ENCODE measurements at regions not wholly inside any gene's neighbourhood (a gene's known extent, or its start where the extent isn't known, plus 50 kb on each side); places are given as distances from the start of the nearest gene placed in this dataset.
A peak's percentile ranks its signal among the peaks of the same experiment; 100 is the strongest.

DNA sequence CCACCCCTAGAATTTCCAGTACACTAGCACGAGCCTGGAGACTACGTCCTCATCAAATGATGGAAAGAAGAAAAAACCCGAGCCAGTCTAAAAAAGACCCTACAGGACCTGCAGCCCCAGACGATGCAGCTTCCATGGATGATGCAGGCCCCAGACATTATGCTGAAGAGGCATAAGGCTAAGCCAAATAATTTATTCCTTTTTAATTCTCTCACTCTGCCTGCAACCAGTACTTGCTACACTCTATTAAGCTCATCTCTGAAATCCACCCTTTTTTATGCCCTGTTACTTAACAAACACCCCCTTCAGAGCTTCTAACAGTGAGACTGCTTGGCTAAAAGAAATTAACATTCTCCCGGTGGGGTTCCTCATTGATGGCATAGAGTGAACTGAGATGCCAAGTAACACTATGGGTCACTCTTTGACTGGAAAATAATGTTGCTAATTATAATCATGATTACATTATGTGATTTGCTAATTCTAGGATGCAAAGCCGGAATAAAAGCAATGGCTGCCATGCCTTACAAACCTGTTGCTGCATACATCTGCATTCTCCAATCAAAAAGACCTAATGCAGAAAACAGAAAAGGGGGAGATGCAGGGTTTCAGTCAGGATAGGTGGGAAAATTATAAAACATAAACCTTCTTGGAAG is 1462.4 kb downstream of the UQCRFS1 start:
- H3K27ac ChIP-seq = no peak overlapping the region
- H3K4me1 ChIP-seq = no peaks in the 10 kb centered on the region
- no peak overlapping the region for H3K4me3 ChIP-seq
- peak; percentile 11 to 25 for DNase-seq (ENCODE audit: extremely low spot score in 2 of 2)
- H3K36me3 ChIP-seq = no peaks in the 10 kb centered on the region
- H3K27me3 ChIP-seq = no peaks in the 10 kb centered on the region
- no peaks in the 10 kb centered on the region for H3K9me3 ChIP-seq
- TF ChIP-seq, protein P1, sequence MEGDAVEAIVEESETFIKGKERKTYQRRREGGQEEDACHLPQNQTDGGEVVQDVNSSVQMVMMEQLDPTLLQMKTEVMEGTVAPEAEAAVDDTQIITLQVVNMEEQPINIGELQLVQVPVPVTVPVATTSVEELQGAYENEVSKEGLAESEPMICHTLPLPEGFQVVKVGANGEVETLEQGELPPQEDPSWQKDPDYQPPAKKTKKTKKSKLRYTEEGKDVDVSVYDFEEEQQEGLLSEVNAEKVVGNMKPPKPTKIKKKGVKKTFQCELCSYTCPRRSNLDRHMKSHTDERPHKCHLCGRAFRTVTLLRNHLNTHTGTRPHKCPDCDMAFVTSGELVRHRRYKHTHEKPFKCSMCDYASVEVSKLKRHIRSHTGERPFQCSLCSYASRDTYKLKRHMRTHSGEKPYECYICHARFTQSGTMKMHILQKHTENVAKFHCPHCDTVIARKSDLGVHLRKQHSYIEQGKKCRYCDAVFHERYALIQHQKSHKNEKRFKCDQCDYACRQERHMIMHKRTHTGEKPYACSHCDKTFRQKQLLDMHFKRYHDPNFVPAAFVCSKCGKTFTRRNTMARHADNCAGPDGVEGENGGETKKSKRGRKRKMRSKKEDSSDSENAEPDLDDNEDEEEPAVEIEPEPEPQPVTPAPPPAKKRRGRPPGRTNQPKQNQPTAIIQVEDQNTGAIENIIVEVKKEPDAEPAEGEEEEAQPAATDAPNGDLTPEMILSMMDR (IDR thresholded peaks at IDR 0.05) = no peak
- no peak for TF ChIP-seq POLR2A (IDR thresholded peaks at IDR 0.05)
- no peak for TF ChIP-seq POLR2AphosphoS5 (IDR thresholded peaks at IDR 0.05; ENCODE audit: insufficient read depth in 1 of 2, low read depth in 1 of 2)
- intact Hi-C loops (cut with DNase I) = no loop called here

DNA sequence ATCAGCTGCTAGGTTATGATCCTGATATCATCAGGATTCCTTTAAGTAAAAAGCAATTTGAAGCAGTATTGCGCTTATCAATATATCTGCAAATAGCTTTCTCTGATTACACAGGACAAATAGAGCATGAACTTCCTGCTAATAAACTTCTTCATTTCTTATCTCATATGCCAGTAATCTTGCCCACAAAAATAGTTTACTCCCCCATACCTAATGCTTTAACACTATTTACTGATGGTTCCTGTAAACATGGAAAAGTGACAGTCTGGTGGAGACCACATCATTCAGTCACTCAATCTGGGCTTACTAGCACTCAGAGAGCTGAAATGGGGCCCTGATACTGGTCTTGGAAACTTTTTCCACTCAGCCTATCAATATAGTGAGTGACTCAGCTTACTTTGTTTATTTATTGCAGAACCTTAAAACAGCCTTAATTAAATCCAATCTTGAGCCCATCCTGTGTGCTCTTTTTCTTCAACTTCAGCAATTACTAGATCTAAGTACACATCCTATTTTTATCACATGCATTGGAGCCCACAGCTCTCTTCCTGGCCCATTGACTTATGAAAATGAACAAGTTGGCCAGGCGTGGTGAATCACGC is 1464.3 kb downstream of the UQCRFS1 start:
- no peaks in the 10 kb centered on the region for H3K36me3 ChIP-seq
- no peak overlapping the region for H3K27ac ChIP-seq
- TF ChIP-seq POLR2AphosphoS5 (IDR thresholded peaks at IDR 0.05; ENCODE audit: insufficient read depth in 1 of 2, low read depth in 1 of 2) (no peak), POLR2A (IDR thresholded peaks at IDR 0.05) (no peak)
- TF ChIP-seq, protein P1 (IDR thresholded peaks at IDR 0.05) = no peak
- no peaks in the 10 kb centered on the region for H3K9me3 ChIP-seq
- DNase-seq (ENCODE audit: extremely low spot score in 2 of 2) = peak in 1 of 2 donors; percentile 29
- intact Hi-C loops (cut with DNase I) = no loop called here
- H3K27me3 ChIP-seq = no peaks in the 10 kb centered on the region
- H3K4me1 ChIP-seq = no peaks in the 10 kb centered on the region
- no peak overlapping the region for H3K4me3 ChIP-seq

DNA sequence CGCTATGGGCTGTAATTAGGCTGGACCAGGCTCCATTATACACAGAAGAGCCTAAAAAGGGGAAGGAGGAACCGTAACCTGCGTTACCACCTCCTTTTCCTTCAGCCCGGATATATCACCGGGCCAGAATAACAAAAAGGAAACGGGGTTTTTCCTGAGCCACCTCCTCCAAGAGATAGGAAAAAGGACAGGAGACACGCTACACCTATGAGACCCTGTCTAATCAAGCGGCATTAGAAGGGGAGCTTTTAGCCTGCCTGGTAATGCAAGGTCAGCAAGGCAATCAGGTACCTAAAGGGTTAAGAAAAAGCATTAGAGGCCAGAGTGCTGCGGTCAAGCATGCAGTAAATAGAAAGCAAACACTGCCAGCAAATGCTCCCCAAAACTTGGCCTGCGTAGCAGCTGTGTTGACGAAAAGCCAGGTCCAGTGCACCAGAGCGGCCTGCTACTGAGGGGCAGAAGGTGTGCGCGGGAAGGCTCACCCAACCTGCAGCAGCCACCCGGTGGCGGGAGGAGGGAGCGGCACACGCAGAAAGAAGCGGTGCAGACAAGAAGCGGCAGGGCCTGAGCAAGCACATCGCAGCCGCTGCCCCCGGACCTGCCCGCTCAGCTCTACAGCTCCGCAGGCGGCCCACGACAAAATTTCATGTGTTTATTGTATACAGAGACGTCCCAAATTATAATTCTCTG is 1466.1 kb downstream of the UQCRFS1 start:
- Histone ChIP-seq H3K36me3 (no peaks in the 10 kb centered on the region), H3K4me1 (no peaks in the 10 kb centered on the region), H3K27me3 (no peaks in the 10 kb centered on the region), H3K27ac (no peak overlapping the region), H3K4me3 (peak overlapping the region; percentile 12 to 21), H3K9me3 (no peaks in the 10 kb centered on the region)
- intact Hi-C loops (cut with DNase I) = no loop called here
- TF ChIP-seq POLR2A (IDR thresholded peaks at IDR 0.05) (no peak), POLR2AphosphoS5 (IDR thresholded peaks at IDR 0.05; ENCODE audit: insufficient read depth in 1 of 2, low read depth in 1 of 2) (no peak)
- TF ChIP-seq, protein P1 (IDR thresholded peaks at IDR 0.05) = no peak
- peak; percentile 52 to 69 for DNase-seq (ENCODE audit: extremely low spot score in 2 of 2)

DNA sequence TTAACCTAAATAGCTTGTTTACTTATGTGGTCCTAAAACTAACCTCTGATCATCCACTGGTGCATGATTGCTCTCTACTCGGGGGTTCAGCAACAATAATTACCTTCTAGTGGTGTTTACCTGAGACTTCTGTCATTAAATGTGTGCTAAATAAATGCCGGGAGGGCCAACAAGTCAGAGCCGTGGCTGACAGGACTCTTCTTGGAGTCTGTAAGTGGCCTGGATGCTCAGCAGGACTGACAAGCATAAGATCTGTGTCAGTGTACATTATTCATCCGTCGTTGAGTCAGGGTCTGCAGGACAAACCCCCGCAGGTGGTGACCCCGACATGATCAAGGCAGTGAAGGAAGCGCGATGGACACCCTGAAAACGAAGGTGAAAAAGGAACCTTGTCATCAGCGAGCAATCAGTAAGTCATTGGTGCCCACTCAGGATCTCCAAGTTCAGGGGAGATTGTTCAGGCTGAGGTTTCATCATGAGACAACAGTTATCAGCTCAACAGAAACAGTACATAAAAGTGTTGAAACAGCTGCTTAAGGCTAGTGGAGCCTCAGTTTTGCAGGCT is 1466.9 kb downstream of the UQCRFS1 start:
- peak; percentile 49 to 75 for DNase-seq (ENCODE audit: extremely low spot score in 2 of 2)
- H3K36me3 ChIP-seq = peaks cover 0 to 3% of the 10 kb centered on the region in 2 donors
- no peaks in the 10 kb centered on the region for H3K27me3 ChIP-seq
- H3K27ac ChIP-seq = no peak overlapping the region
- H3K9me3 ChIP-seq = no peaks in the 10 kb centered on the region
- H3K4me3 ChIP-seq = no peak overlapping the region
- TF ChIP-seq, protein P1 (IDR thresholded peaks at IDR 0.05) = no peak
- no peak for TF ChIP-seq POLR2AphosphoS5 (IDR thresholded peaks at IDR 0.05; ENCODE audit: insufficient read depth in 1 of 2, low read depth in 1 of 2)
- TF ChIP-seq POLR2A (IDR thresholded peaks at IDR 0.05) = no peak
- H3K4me1 ChIP-seq = no peaks in the 10 kb centered on the region
- intact Hi-C loops (cut with DNase I) = no loop called here

Data from vagina (tissue), 2 donors.